Esophagus mucosa (tissue), 1 donor: ENCODE measurements at regions not wholly inside any gene's neighbourhood (a gene's known extent, or its start where the extent isn't known, plus 50 kb on each side); places are given as distances from the start of the nearest gene placed in this dataset.

Experiments
- ATAC-seq: fragments of 200-7000 bp; cut with Tn5 transposase; one replicate; pipeline ENCODE4 v1.9.1; 2020
- donor health status: DM: yes; HTN: yes; CAD: no.

GRCh38 chr18:22868831-22869230 lies 64.3 kb upstream of the RBBP8 start:
- ATAC-seq = peak; percentile 41

DNA sequence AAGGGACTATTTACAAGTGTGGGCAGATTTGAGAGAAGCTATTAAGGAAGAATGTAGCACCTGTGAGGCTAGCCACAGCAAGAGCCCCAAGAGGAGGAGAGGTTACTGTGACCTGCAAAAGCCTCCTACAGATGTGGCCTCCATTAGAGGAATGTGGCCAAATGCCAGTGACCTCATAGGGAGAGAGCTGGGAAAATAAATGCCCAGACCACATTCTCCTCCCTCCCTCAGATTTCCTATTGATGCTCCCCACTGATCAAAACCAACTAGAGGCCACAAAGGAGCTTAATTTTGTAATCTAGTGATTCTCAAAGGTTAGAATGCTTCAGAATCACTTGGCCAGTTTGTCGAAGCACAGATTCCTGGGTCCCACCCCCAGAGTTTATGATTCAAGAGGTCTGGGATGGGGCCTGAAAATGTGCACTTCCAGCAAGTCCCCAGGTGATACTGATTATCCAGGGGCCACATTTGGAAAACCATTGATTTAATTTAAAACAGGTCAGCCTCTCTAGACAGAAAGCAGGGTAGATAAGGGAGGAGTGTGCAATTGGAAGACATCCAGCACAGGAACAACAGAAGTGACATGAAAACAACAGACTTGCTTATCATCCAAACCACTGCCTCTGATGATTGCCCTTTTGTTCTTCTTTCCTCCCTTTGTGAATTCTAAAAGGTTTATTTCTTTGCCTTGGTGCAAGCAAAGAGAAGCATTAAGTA lies 61.2 kb upstream of the RBBP8 start:
- ATAC-seq = no peak

GRCh38 chr18:22872900-22873537 lies 60.1 kb upstream of the RBBP8 start:
- no peak for ATAC-seq

DNA sequence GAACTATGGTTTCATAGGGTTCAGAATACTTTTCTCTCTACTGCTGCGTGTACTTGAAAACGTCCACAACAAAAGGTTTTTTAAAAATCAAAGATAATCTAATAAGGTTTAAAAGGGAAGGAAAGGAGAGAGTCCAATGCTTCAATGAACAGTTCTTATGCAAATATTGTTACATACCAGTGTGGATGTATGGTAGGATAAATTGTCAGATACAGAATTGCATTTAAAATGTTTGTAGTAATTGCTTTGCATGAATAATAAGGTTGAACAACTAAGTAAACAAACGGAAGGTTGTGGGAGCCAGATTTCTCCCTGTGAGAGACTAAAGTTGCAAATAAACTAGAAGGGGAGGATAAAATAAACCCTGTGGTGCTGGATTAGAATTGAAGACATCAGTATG lies 53.8 kb upstream of the RBBP8 start:
- ATAC-seq = no peak

- ATAC-seq = no peak
Observed at GRCh38 chr18:22882084-22882483, 51.0 kb upstream of the RBBP8 start.

DNA sequence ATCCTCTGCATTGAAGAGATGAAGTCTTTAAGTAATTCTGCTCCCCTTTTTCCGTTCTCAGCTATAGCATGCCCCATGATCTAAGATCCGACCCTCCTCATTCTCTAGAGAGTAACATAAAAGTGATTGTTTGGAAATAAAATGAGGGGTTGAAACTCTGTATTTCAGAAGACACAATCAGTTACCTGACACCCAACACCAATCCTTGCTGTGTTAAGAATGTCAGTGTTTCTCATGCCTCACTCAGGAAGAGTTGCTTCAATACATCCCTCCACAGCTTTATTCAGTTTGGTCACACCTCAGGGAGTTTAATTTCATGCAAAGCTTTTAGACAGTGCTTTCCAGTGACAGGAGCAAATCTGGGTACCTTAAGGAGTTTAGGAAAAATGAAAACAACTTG lies 49.9 kb upstream of the RBBP8 start:
- no peak for ATAC-seq
